HFF-Myc (cell line): ENCODE measurements at regions not wholly inside any gene's neighbourhood (a gene's known extent, or its start where the extent isn't known, plus 50 kb on each side); places are given as distances from the start of the nearest gene placed in this dataset.

Source experiments
- DNase-seq: peaks from one replicate; pipeline ENCODE4 v3.0.0-alpha.2; 2011; ENCODE audit warnings: low read depth; ENCODE audit errors: extremely low read depth
- H3K4me3 ChIP-seq: replicated peaks from 2 replicates; pipeline ENCODE4 v1.5.1; 2011; ENCODE audit warnings: low read depth, mild to moderate bottlenecking, control low read depth, low read length
- CTCF ChIP-seq: IDR thresholded peaks from 2 replicates; pipeline ENCODE4 v1.5.1; 2012; ENCODE audit warnings: mild to moderate bottlenecking, low read depth, low read length, control low read depth; ENCODE audit errors: missing control alignments

DNA sequence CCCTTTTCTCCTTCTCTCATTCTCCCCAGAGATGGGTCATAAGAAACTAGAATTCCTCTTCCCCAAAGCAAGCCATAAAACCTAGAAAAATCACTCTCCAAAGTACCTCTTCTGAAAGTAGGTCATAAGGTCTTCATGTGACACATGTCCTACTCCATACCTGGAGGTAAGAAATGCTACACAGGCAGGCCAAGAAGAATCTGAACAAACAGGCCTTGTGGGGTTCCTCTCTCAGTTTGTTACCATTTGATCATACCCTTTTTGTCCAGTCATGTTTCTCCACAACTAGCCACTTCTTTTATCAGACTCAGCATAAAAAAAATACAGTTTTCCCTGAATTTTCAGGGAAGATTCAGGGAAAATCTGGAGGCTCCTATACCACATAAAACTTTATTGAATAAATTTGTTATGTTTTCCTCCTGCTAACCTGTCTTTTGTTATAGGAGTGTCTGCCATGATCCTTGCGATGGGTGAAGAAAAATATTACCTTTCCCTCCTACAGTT is 134.4 kb upstream of the LMO4 start:
- no peak for DNase-seq
- TF ChIP-seq CTCF, result no peak

GRCh38 chr1:87194856-87195255 is 133.8 kb upstream of the LMO4 start:
- no peak for TF ChIP-seq CTCF
- no peak for DNase-seq

More for the DNA sequence above, 134.4 kb upstream of the LMO4 start:
- no peak overlapping the region for H3K4me3 ChIP-seq

DNA sequence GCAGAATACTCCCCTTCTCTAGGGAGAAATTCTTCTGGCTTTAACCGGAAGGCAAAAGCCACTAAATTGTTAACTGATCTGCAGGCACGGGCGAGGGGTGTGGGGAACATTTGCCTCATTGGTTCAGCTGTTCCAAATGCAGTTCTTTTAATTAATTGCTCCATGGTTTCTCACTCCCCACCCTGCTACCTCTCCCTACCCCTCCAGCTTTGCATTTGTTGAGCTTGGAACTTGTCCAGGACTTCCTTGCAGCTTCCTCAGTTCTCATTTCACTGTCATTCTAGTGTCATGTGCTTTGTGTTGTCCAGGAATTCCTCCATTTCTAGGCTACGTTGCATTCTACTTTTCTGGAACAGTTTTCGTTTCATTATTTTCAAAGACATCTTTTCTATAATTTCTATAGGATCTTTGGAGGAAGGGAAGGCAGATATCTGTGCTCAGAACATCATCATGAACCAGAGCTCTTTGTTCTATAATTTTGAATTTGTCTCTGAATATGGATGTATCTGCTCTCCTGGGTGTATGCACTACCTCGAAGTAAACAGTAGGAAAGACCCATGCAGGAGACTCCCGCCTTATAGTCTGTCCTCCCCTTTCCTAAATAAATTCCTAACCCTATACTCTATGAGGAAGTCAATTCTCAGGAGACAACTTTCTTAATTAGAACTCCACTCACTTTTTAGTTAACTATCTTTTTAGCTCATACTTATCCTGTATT is 132.4 kb upstream of the LMO4 start:
- TF ChIP-seq CTCF, result no peak
- no peak for DNase-seq
- H3K4me3 ChIP-seq, result no peak overlapping the region

More at GRCh38 chr1:87194856-87195255, 133.8 kb upstream of the LMO4 start:
- no peak overlapping the region for H3K4me3 ChIP-seq

- TF ChIP-seq CTCF, result no peak
- no peak for DNase-seq
- no peak overlapping the region for H3K4me3 ChIP-seq
These were observed 131.5 kb upstream of the LMO4 start for GRCh38 chr1:87197156-87197555.

- no peak for DNase-seq
- no peak for TF ChIP-seq CTCF
These were observed 131.0 kb upstream of the LMO4 start for GRCh38 chr1:87197641-87198040.

DNA sequence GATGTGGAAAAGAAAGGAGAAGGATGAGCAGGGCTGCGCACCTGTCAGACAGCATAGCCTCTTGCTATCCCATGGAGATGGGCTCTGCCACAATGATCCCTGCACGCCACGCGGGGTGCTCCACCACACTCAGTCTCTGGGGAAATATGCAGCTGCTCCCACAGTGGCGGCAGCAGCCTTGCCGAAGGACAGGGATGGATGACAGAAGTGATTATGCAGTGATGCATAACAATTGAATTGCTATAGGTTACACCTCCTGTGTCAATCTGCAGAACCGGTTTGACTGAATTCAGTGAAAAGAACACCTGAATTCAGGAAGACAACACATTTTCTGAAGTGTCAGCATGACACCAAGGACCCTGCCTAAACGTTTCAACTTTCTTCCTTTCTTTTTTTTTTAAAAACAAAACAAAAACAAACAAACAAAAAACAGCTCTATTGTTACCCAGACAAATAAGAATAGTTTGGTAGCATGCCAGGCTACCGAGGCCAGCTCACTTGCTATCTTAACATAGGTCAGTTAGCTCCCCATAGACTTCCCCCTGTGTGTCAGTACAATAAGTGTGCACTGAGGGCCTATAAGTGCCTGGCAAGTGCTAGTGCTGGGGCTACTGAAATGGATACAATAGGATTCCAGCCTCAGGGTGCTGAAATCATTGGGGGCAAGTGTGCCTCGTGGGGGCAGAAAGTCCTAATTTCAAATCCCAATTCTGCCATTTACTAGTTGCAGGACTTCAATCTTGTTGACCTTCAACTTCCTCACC is 127.6 kb upstream of the LMO4 start:
- H3K4me3 ChIP-seq, result no peak overlapping the region

More at GRCh38 chr1:87197641-87198040, 131.0 kb upstream of the LMO4 start:
- H3K4me3 ChIP-seq, result no peak overlapping the region

More for the DNA sequence above, 127.6 kb upstream of the LMO4 start:
- TF ChIP-seq CTCF, result no peak
- no peak for DNase-seq
